LNCaP clone FGC (cell line): ENCODE measurements at regions not wholly inside any gene's neighbourhood (a gene's known extent, or its start where the extent isn't known, plus 50 kb on each side); places are given as distances from the start of the nearest gene placed in this dataset.

Source experiments
- DNase-seq: peaks from one replicate; pipeline ENCODE4 v3.0.0-alpha.2; 2011; ENCODE audit warnings: low read depth
- H3K4me3 ChIP-seq: 2 replicates; pipeline ENCODE4 v1.5.1; 2011; ENCODE audit warnings: mild to moderate bottlenecking, low read depth, low read length, control low read depth
- TF ChIP-seq, protein P1 (sequence below): IDR thresholded peaks from 2 replicates; pipeline ENCODE4 v1.5.1; 2012; ENCODE audit warnings: mild to moderate bottlenecking; ENCODE audit not compliant: control insufficient read depth, insufficient read depth; ENCODE audit errors: extremely low read depth

DNA sequence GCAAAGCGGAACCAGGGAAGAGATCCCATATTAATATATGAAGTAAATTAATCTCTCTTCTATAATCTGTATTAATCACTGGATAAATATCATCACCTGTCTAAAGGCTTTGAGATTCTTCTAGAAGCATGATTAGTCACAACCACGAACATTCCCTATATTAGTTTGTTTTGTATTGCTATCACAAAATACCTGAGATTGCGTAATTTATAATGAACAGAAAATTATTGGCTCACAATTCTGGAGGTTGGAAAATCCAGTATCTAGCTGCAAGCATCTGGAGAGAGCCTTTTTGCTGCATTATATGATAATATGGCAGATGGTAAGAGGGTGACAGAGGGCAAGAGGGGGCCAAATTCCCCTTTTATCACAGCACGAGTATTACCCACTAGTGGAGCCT, 532.6 kb upstream of the EPHA5 start:
- DNase-seq = no peak
- no peak overlapping the region for H3K4me3 ChIP-seq
- TF ChIP-seq, protein P1, sequence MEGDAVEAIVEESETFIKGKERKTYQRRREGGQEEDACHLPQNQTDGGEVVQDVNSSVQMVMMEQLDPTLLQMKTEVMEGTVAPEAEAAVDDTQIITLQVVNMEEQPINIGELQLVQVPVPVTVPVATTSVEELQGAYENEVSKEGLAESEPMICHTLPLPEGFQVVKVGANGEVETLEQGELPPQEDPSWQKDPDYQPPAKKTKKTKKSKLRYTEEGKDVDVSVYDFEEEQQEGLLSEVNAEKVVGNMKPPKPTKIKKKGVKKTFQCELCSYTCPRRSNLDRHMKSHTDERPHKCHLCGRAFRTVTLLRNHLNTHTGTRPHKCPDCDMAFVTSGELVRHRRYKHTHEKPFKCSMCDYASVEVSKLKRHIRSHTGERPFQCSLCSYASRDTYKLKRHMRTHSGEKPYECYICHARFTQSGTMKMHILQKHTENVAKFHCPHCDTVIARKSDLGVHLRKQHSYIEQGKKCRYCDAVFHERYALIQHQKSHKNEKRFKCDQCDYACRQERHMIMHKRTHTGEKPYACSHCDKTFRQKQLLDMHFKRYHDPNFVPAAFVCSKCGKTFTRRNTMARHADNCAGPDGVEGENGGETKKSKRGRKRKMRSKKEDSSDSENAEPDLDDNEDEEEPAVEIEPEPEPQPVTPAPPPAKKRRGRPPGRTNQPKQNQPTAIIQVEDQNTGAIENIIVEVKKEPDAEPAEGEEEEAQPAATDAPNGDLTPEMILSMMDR = no peak

DNA sequence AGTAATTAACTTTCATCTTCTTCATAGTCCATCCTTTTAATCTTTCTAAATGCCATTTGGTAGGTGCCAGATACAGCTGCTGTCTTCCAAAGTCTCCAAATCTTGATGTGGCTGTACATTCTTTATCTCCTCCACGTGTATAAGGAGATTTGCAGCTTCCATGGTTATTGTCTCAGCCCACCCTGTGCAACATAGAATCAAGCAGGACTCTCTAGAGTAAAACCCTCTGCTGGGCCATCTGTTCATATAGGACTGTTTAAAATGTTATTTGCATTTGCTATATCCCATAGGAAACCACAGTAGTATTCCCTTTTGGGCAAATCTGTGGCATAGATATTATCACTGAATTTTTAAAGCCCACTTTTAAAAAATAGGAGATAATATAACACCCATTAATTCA, 527.2 kb upstream of the EPHA5 start:
- no peak for DNase-seq
- no peak overlapping the region for H3K4me3 ChIP-seq
- TF ChIP-seq, protein P1 = no peak

DNA sequence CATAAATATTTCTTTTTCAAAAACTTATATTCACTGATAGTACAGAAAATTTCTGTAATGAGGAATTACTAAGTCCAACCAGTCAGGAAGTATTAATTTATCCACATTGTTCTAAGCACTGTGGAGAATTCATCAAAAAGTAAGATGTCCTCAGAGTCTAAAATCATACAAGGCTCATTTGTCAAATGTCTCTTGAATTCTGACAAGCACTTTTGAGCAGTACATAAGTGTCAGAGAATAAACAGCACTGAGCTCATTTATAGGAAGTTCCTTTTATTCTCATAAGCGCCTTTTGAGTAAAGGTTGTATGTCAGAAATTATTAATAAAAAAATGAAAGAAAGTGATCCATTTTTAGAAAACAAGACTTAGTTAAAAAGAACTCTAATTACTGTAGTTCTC, 523.2 kb upstream of the EPHA5 start:
- no peak overlapping the region for H3K4me3 ChIP-seq
- TF ChIP-seq, protein P1 = no peak
- DNase-seq = no peak

DNA sequence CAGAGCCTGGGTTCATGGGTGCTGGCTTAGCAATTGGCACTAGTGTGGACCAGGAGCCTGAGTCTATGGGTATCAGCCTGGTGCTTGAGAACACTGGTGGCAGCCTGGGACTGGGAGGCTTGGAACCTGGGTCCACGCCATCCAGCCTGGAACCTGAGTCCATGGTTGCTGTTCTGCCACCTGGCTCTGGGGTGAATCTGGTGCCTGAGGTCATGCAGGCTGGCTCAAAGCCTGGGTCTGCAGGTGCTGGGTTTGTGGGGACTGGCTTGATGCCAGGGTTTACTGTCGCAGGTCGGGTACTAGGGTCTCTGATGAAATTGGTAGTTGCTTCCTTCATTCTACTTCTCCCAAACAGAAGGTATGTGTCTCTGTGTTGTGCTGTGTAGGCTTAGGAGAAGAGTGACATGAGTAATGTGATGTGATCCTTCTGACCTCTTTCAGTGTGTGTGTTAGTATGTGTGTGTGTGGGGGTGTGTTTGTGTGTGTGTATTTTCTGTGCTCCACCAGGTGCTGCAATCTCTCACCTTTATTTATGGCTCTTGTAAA, 517.0 kb upstream of the EPHA5 start:
- TF ChIP-seq, protein P1 = no peak
- no peak overlapping the region for H3K4me3 ChIP-seq
- no peak for DNase-seq

DNA sequence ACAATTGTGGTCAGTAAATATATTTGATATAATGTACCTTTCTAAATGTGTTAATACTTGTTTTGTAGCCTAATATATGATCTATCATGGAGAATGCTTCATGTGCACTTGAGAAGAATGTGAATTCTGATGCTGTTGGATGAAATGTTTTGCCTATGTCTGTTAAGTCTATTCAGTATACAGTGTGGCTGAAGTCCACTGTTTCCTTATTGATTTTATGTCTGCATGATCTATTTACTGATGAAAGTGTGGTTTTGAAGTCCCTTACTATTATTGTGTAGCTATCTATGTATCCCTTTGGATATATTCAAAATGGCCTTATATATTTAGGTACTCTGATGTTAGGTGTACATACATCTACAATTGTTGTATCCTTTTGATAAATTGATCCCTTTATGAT, 515.8 kb upstream of the EPHA5 start:
- H3K4me3 ChIP-seq = no peak overlapping the region
- DNase-seq = no peak
- TF ChIP-seq, protein P1 = no peak

DNA sequence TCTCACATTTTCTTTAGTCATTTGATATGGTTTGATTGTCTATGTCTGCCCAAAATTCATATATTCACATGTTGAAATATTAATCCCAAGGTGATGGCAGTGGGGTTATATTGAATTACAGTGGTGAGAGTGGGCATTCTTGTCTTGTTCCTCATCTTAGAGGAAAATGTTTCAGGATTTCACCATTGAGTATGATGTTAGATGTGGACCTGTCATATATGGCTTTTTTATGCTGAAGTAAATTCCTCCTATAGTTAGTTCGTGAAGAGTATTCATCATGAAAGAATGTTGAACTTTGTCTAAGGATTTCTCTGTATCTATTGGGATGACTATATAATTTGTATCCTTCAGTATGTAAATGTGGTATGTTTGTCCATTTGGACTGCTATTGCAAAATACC, 512.3 kb upstream of the EPHA5 start:
- no peak for DNase-seq
- no peak overlapping the region for H3K4me3 ChIP-seq
- TF ChIP-seq, protein P1 = no peak

DNA sequence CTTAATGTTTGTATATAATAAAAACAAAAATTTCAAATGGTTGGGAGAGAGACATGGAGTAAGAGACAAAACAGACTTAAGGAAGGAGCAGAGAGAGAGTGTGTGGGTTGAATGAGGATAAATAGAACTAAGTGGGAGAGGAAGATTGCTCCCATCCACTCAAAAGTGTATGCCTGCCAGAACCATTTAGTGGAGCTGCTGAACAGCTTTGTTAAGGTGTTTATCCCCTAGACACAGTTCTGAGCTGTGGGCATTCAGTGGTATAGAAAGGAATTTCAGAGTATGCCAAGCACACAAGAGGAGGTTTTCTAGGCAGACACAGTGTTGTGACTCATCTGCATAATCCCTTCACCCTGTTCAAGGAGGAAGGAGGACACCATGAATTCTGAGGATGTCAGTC, 508.6 kb upstream of the EPHA5 start:
- DNase-seq = no peak
- TF ChIP-seq, protein P1 = no peak
- H3K4me3 ChIP-seq = no peak overlapping the region
